Cardiac fibroblast (primary cell): ENCODE measurements at regions not wholly inside any gene's neighbourhood (a gene's known extent, or its start where the extent isn't known, plus 50 kb on each side); places are given as distances from the start of the nearest gene placed in this dataset.

ENCODE experiments used
- DNase-seq, 2 donors: peaks; one replicate each; pipeline versions ENCODE4 v3.0.0 to v3.0.0-alpha.2; 2010; ENCODE audit warnings: low read depth in 2 of 2
- H3K4me3 ChIP-seq, 2 donors: replicated peaks in 1 of 2; 1 replicate in 1 of 2; 2 replicates in 1 of 2; pipeline ENCODE4 v1.5.1; 2011; ENCODE audit warnings: low read depth in 2 of 2, low read length in 2 of 2, mild to moderate bottlenecking in 2 of 2, moderate library complexity in 1 of 2
- TF ChIP-seq, protein P1 (sequence below): IDR thresholded peaks from one replicate; pipeline ENCODE4 v1.5.1; 2011; ENCODE audit warnings: low read depth, mild to moderate bottlenecking, low read length, inconsistent platforms

DNA sequence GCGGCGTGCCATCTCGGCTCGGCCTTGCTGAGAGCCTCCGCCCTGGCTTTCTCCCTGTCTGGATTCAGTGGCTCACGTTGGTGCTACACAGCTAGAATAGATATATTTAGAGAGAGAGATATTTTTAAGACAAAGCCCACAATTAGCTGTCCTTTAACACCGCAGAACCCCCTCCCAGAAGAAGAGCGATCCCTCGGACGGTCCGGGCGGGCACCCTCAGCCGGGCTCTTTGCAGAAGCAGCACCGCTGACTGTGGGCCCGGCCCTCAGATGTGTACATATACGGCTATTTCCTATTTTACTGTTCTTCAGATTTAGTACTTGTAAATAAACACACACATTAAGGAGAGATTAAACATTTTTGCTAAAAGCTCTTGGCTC, 54.1 kb downstream of the PLXNA1 start:
- H3K4me3 ChIP-seq, result no peak overlapping the region
- DNase-seq, result no peak
- TF ChIP-seq, protein P1, sequence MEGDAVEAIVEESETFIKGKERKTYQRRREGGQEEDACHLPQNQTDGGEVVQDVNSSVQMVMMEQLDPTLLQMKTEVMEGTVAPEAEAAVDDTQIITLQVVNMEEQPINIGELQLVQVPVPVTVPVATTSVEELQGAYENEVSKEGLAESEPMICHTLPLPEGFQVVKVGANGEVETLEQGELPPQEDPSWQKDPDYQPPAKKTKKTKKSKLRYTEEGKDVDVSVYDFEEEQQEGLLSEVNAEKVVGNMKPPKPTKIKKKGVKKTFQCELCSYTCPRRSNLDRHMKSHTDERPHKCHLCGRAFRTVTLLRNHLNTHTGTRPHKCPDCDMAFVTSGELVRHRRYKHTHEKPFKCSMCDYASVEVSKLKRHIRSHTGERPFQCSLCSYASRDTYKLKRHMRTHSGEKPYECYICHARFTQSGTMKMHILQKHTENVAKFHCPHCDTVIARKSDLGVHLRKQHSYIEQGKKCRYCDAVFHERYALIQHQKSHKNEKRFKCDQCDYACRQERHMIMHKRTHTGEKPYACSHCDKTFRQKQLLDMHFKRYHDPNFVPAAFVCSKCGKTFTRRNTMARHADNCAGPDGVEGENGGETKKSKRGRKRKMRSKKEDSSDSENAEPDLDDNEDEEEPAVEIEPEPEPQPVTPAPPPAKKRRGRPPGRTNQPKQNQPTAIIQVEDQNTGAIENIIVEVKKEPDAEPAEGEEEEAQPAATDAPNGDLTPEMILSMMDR, result no peak

DNA sequence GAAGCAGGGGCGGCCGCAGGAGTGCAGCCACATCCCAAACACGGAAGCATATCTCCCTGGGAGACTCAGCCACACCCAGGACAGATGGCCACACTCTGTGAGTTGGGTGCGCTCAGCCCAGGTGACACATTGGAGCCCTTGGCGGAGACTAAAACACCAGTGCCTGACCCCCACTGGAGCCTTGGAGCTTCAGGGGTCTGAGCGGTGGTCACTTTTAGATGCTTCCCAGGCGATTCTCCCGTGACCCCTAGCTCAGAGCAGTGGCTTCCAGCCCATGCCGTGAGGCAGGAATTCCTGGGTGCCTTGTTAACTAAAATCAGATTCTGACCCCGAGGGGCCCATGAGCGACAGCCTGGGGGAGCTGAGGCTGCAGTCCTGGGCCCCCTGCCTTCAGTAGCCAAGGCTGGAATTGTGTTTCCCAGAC, 54.5 kb downstream of the PLXNA1 start:
- TF ChIP-seq, protein P1, result no peak
- no peak for DNase-seq
- no peak overlapping the region for H3K4me3 ChIP-seq

DNA sequence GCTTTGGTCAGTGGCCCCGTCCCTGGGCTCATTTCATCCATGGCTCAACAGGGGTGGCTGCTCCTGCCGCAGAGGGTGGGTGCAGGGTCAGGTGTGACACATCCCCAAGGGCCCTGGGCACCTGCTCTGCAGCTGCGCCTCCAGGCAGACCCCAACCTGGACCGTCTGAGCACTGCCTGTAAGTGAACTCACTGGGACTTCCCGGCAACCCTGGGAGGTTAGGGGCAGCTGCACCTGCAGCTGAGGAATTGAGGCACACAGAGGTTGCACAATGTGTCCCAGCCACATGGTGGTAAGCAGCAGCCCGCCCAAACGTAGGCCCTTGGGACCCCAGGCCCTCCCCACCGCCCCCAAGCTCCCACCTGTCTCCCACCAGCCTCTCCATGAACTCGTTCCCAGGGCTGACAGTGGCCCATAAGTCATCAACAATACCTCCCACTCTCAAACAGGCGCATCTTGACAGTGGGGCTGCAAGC, 55.1 kb downstream of the PLXNA1 start:
- H3K4me3 ChIP-seq, result no peak overlapping the region
- DNase-seq, result no peak
- TF ChIP-seq, protein P1, result no peak

DNA sequence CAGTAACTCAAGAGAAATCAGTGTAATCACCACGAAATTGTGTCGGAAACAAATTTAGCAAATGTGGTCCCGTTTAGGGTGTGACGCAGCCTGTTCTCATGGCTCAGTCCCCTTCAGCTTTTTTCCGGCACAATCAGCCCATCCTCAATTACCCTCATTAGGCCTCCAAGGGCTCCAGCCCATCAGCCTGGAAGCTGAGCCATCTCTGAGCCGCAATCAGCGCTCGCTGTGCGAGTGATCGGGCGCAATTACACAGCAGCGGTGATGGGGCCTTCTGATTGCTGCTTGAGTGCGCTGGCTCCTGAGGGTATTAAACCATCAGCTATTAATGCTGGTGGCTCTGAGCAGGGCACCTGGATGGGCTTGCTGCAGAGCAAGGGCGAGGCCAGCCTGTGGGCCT, 55.6 kb downstream of the PLXNA1 start:
- H3K4me3 ChIP-seq, result no peak overlapping the region
- no peak for DNase-seq
- TF ChIP-seq, protein P1, result no peak

DNA sequence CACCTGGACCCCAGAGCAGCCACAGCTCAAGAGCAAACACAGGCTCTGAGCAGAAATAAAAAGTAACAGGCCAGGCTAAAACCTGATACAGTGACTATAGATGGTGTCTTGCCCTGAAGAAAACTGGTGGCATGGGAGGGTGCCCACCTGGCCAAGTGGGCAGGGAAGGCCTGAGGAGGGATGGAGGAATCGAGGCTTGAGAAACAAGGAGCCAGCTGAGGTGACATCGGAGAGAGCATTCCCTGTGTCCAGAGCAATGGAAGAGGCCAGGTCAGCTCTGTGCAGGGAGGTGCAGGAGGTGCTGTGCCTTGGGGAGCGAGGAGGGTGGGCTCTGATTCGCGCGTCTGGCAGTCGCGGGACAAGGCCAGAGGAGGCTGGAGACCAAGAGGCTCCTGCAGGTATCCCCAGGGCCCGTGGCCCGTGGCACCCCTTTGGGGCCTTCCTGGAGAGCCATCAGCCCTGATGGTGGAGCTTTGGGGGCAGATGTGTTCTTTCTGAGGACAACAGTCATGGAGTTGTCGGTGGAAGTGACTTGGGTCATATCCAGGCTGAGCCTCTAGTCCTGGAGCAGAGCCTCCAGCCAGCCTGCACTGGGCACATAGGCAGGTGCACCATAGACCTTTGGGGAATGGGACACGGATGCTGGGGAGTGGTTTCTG, 56.1 kb downstream of the PLXNA1 start:
- no peak for DNase-seq
- H3K4me3 ChIP-seq, result no peak overlapping the region
- TF ChIP-seq, protein P1, result no peak

DNA sequence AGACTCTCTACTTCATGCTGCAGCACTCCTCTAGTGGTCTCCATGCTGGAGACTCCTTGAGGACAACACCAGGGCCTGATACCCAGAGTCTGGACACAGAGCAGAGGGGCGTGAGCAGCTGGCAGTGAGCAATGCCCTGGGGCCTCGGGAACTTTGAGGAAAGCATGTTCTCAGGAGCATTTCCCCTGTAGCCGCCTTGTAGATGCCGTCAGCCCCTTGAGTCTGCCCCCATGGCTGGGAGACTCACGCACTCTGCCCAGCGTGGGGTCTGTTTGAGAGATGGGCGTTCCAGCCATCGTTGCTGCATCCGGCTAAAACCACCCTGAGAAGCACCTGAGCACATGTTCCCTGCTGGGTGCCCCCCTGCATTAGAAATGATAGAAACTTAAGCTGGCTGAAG, 56.8 kb downstream of the PLXNA1 start:
- no peak for DNase-seq
- H3K4me3 ChIP-seq, result no peak overlapping the region
- TF ChIP-seq, protein P1, result no peak

DNA sequence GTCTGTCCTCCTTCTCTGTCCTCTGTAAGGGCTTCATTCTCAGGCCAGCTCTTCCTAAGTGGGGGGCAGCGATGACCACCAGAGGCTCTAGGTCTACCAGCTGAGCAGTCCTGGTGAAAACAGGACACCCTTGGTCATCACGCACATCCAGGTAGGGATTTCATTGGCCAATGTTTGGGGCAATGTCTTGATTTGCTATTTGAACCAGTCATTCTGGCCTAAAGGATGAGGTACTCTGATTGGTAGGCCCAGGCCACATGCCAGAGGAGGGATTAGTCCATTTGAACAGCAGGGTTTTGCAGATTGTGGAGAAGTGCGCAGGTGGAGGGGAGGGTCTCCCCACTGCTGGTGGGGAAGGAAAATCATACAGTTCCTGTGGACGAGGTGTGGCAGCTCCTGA, 57.3 kb downstream of the PLXNA1 start:
- no peak overlapping the region for H3K4me3 ChIP-seq
- no peak for DNase-seq
- TF ChIP-seq, protein P1, result no peak
